Fibroblast of skin of right biceps (primary cell): ENCODE measurements at regions not wholly inside any gene's neighbourhood (a gene's known extent, or its start where the extent isn't known, plus 50 kb on each side); places are given as distances from the start of the nearest gene placed in this dataset.

ENCODE experiments used
- DNase-seq: peaks from one replicate; pipeline ENCODE4 v3.0.0-alpha.2; 2013

DNA sequence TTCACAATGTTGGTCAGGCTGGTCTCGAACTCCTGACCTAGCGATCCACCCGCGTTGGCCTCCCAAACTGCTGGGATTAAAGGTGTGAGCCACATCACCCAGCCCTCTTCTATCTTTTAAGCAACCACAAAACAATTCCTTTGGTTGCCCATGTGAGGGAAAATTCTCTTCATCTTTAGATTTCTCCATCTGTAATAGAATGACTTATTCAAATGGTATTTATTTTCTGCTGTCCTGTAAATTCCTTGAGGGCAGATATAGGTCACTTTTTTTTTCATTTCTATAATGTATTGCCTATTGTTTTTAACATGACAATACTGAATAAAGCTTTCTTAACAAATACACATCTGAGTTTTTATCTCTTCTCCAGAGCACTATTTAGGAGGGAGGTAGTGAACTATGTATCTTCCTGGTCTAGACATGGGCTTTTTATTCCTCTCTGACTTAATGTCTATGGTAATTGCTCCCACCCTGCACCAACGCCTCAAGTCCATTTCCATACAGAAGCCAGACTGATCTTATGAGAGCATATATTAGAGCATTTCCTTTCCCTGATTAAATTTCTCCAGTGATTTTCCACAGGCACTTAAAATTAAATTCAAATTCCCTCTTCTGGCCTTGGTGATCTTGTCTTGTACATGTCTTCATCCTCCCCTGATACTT, 595.6 kb downstream of the CAAP1 start:
- peak; percentile 80 for DNase-seq

DNA sequence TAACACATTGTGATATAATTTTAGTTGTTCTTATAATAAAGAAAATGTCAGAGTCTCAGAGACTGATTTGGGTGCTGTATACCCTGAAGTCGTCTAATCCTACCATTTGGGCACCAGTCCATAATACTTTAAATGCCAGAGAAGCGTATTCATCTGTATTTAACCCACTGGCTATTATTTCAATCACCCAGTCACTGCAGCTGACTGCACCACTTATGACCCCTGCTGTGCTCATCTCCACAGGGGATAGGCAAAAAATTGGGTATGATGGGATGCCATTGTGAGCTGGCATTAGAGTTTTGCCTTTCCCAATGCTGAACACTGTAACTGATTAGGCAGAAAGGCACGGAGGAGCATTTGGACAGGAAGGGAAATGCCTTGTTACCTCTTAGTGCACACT, 599.7 kb downstream of the CAAP1 start:
- DNase-seq, result peak; percentile 86

DNA sequence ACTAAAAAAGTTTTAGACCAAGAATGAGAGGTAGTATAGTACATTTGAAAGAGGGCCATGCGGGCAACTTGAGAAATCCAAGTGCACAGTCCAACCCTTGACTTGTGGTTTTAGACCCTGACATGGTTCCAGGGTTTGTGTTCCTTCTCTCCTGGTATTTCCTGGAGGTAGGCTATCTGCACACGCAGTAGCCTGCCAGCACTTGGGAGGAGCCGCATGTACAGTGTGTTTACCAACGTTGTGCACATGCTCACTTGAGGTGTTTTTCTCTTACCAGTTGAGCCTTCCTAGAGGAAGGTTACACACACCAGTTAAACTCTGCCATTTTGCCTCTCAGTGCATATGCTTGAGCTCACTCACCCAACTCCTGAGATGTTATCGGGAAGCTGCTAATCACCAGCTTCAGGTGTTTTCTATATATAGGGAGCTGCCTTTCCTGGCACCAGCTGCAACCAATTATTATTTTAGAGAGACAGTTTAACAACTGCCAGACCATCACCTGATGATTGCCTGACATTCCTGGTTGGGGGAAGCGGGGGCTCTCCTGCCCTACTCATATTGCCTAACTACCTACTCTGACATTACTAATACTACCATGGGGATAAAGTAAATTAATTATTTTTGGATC, 593.4 kb upstream of the TUSC1 start:
- DNase-seq, result no peak

DNA sequence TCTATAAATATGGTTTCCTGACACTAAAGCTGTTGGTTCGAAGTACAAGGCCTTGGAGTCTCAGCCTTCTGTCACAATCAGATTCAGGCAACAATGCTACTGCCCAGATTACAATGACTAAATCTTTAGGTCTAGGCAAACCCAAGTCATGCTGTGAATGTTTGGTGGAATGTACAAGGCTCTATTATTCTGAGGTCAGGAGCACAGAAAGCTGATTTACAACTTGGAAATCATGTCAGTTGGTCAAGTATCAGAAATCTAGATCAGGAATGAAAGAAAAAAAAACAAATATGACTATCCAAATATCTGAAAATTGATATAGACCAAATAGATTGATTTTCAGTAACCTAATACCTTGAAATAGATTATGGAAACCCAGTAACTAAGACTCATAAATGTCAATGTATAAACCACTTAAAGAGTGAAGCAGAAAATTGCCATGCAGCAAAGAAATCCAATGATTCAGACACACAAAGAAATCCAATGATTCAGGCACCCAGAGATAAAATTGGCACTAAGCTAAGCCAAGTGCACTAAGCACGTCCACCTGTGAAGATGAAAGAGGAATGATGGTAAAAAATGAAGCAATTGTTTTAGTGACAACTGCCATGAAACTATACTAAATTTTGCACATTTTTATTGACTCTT, 588.0 kb upstream of the TUSC1 start:
- peak; percentile 33 for DNase-seq

DNA sequence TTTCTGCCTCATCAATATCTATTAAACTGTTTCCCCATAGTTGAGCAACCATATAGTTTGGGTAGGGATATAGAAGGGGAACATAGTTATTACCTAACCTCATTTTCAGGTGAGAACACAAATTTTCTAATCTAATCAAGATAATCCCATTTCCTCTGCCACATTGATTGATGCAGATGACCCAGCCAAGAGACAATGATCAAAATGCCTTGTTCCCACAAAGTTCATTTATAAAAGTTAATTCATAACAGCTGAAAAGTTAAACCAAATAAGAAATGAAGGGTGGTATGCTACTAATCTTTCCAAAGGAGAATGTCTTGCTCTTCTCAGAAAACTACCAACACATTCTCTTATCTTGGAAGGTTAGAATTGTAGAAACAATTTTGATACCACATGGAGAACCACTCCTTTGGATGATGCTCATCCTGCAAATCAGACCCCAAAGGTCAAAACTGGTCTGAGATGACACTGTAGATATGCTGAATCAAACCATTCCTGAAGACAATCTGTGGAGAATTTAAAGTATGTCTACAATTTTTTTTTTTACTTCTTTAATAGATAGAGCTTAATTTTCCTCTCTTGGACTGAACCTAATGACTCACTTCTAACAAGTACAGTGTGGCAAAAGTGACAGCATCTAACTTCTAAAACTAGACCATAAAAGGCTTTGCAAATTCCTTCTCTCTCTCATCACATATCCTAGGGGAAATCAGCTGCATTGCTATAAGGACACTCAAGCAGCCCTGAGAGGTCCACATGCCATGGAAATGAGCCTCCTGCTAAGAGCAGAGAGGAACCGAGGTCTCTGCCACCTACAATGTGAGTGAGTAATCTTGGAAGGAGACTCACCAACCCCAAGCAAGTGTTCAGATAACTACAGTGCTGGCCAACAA, 586.7 kb upstream of the TUSC1 start:
- peak; percentile 100 for DNase-seq

DNA sequence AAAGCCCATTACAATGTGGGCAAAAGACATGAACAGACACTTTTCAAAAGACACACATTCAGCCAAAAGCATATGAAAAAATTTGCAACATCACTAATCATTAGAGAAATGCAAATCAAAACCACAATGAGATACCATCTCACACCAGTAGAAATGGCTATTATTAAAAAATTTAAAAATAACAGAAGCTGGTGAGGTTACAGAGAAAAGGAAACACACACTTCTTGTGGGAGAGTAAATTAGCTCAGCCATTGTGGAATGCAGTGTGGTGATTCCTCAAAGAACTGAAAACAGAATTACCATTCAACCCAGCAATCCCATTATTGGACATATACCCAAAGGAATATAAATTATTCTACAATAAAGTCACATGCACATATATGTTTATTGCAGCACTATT, 585.2 kb upstream of the TUSC1 start:
- peak; percentile 36 for DNase-seq

DNA sequence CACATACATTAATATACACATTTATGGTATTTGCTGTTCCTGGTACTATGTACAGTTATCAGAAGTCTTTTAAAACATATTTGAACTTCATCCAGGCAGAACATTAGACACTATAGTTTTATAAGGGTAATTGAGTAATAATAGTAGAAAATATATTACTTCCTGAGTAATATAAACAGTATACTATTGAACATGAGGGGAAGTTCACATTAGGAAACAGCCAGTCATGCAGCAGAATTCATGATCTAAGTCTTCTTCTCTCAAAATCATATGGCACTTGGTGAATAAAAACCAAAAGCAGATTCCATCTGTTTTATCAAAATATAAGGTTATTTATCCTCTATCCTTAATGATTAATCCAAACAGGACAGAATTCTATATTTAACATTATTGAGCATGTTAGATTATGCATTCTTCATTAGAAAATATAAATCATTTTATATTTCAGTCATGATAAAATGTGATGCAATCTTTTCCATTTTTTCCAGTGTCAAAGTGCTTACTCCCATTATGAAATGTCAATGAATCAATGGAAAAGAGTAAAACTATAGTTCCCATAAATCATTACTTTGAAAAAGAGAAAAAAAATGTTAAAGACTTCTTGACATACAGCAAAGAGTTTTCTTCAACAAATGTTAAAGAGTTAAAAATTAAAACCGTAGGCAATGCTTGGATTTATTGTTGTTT, 584.3 kb upstream of the TUSC1 start:
- DNase-seq, result peak; percentile 54

DNA sequence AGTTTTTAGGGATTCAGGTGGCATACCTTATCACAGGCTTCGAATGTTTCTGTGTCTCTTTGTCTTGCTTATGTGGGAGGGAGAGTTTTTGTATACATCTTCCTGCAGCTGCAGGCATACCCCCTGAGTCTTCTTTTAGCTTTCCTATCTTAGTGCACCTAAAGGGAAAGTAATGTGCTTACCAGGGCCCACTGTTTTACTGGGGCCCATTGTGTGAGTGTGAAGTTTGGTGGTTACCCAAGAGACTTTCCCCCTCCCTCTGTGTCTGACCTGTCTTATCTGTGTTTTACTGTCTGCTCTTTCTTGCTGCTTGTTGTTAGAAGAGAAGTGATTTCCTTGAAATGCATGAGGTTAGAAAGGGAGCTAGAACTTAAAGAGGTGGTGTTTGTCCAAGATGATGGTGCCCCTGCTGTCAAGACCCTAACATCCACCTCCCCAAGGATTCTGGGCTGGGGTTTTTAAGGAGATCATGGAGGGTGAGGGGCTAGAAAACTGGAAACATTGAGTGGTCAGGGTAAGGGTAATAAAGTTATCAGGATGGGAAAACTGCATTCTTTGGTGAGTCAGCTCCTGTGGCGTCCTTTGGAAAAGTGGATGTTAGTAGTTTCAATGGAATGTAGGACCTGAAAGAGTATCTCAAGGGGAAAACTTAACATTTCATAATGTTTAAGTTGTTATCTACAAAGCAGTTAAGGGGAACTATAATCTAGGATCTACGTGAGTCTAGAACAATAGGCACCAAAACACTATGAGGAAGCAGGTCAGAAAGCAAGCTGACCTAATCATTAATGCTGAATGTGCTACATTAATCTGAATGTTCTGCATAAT, 583.5 kb upstream of the TUSC1 start:
- DNase-seq, result peak; percentile 94

DNA sequence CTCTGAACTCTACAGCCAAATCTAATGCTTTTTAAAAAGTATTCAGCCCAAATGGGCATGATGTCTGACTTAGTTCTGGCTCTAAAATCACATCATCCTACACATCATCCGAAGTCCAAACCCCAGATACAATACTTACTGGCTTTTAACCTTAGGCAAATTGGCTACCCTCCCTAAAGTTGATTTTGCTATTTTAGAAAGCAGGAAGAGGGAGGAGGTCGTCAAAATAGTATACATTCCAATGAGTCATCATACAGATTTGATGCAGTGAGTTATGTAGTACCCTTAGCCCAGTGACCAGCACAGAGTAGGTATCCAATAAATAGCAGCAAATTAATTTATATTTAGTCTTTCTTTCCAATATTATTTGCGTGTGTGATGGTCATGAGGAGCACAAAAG, 582.0 kb upstream of the TUSC1 start:
- peak; percentile 78 for DNase-seq

DNA sequence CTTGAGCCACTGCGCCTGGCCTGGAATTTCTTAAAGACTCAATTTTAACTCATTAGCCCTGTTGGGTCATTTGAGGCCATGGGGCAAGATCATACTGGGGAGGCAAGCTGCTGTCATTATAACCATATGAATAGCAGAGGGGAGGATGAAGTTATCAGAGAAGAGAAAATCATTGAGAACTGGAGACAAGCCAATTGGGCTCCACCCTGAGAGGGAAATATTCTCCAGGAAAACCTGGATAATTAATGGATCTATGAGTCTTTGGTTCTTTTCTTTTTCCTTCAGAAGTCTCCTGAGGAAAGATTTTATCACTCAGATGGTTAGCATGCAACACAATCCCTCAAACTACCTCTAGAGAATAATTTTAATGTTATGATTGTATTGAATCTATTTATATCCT, 569.6 kb upstream of the TUSC1 start:
- DNase-seq, result peak; percentile 57

DNA sequence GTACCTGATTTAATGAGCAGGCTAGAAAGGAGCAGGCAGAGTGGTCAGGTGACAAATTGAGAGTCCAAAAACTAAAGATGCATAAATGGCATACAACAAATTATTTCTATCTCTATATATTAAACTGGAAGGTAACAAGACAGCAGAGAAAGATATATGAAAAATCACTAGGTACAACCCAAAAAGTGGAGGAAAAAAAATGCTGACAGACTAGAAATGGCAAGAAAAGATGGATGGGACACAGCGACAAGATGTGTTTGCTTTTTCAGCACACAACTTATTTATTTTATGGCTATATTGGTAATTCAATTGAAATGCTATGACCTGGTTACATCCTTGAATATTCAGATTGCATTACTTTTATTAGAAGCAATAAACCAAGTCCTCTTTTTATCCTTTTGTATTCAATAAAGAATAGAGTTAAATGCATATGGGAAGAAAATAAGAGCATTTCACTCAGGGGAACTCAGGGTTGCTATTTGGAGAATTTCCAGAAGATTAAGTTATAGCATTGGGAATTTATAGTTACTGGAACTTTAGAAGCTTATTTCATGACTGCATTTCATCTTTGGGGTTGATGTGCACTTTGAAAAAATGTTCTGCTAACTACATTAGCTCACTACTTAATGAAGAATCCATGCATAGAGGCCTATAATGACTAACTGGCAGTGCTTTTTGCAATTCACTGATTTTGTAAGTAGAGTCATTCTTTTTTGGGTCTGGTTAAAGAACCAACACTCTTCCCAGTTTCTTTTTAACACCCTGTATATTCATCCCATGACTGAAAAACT, 566.6 kb upstream of the TUSC1 start:
- peak; percentile 64 for DNase-seq

DNA sequence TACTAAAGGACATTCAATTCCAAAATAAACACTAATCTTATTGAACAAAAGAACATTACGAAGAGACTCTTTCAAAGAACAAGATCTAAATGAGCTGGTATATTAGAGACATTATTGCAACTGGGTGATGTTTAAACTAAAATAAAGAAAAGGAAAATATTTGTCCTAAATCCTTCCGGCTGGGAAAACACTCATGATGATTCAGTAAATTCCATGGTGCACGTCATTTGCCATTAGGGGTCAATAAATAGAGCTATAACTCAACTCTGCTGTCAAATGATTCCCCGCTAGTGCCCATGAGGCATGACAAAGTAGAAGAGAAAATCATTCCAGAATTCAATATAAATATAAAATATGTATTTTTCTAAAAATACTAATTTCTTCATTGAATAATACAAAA, 565.5 kb upstream of the TUSC1 start:
- DNase-seq, result peak; percentile 83

DNA sequence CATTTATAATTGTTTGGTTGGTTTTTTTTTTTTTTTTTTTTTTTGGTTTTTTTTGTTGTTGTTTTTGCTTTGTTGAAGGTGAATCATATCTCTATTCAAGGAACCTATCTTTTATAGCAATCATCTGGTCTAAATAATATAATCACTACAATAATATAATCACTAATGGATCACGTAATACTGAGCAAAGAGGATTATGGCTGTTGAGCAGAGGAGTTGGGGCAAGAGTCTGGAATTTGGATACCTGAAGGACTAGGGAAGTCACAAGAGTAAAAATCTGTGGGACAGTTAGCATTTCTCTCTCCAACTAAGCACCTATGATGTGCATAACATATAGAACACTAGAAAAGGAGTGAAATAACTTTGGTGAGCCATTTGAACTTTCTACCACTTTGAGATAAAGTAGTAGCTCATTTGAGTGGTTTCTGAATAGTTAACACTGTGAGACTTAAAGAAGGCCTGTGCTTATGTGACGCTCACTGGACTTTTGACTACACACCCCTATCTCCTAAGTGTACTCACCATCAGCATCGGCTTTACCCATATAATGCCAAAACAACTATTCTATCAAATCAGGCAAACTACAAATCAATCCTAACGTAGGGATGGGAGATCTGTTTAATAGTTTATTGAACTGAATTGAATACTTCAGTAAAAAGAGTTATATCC, 564.9 kb upstream of the TUSC1 start:
- no peak for DNase-seq

DNA sequence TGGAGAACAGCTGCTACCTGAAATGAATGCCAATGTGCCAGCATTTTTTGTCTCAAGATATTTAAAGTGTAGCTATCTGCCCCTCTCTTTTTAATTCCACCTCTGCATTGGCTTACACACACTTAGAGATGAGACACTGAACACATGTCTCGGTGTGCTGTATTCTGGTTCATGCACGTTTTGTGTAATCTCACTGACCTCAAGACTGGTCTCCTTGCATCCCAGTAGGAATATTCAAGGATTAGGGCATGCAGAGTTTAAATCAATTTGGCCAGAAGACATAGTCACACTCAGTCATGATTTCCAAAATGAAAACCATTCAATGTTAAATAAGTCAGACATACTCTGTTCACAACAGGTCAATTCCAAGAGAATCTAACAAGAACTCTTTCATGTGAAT, 561.8 kb upstream of the TUSC1 start:
- no peak for DNase-seq

DNA sequence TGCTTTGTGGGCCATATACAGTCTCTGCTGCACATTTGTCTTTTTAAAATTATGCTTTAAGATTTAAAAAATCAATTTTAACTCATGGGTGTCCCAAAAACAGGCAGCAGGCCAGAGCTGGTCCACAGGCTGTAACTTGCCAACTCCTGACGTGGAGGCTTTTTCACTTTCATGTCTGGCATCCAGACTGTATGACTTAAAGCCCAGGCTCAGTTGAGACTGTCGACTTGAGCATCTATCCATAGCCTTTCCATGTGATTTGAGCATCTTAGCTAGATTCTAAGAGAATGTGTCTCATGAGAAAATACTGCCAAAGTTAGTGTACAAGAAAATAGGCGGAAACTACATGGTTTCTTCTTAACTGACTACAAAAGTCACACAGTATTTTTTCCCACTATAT, 559.0 kb upstream of the TUSC1 start:
- DNase-seq, result no peak

DNA sequence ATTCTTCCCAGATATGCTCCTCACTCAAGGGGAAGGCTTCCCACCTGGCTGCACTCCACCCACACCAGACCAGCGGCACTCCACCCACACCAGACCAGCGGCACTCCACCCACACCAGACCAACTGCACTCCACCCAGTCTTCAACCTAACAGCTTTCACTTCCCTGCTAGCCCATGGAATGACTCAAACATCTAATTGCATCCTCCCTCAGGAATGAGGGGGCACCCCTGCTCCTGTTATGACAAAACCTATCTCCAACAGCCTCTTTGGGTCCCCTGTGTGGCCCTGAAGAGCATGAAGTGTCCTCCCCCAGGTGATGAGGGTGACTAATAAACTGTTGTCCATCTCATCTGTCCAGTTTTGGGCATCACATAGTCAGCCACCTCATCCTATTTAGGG, 556.6 kb upstream of the TUSC1 start:
- DNase-seq, result no peak

DNA sequence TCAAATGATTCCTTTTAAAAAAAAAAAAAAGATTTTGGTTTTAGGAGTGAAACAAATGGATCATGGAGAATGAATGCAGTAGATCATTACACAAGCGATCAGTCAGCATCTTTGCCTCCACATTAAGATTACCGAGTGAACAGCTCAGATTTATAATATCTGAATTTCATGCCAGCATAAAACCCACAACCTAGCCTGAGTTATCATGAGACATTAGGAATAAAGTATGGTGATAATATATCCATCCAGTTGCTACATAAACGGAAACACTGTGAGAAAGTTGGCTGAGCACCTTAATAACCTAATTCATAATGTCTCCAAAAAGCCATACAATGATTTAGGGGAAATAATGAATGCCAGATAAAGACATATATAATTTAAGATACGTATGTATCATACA, 553.1 kb upstream of the TUSC1 start:
- peak; percentile 36 for DNase-seq

DNA sequence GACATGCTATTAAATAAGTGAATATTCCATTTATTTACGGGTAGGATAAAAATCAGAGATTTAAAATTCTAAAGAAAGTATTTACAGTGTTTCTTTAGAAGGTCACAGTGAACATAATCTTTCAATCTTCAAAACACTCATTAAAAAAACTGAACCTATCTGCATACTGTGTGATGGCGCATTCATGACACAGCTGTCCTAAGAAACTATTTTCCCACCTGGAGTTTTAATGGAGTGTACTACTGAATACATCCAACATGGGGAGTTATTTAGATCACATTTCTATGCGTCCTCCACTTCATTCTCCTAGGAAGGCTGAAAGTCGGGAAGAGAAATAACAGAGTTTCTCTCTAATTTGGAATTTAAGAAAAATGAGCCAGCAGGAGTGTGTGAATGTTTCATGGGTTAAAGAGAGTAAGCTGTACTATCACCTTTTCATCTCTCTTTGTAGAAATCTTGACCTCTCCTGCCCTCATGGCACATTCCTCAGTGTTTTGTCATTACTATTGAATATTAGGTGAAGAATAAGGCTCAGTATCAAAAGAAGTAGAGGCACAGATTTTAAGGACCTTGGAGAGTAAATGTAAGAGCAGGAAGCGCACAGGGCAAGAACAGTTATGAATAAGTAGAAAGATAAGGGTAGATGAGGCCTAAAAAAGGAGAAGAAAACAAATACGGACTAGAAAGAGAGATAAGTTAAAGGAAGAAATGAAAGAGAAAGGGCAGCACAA, 551.2 kb upstream of the TUSC1 start:
- DNase-seq, result no peak

DNA sequence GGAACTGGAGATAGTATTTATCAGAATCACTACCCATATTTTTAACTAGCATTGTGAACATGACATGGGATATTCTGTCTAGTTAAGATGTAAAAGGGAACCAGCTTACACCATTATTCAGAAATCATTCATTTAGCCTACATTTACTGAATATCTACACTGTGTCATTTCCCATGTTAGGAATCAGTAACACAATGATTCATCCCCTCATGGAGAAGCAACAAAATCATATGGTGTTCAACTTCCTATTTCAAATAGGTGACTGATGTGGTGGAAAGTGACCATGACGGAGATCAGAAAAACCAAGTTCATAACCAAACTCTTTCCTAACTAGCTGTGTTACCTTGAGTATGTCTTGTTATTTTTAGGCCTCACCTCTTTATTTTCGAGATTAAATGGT, 550.0 kb upstream of the TUSC1 start:
- peak; percentile 22 for DNase-seq

DNA sequence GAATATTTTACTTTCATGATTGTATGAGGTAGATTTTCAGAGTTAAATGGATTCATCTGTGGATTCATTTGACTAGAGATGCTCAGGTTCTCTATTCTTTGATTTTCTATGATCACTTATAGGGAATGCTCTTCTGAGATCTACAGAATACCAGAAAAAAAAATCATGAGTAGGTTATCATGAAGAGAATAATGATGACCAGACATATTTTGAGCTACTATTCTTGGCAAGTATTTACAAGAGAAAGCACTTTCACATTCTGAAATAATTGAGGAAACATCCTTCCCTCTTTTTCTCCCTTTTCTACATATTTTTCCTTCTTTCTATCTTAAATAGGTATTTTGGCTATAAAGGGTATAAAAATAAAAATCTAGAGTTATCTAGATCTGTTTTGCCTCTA, 543.0 kb upstream of the TUSC1 start:
- no peak for DNase-seq
